ENCODE measurements at regions not wholly inside any gene's neighbourhood (a gene's known extent, or its start where the extent isn't known, plus 50 kb on each side); places are given as distances from the start of the nearest gene placed in this dataset.

- intact Hi-C loops (cut with DNase I, micrococcal nuclease), result no loop called here
- no peak overlapping the region for H3K4me3 Mint-ChIP-seq
- Histone ChIP-seq H3K27ac (ENCODE audit: low read depth in 1 of 2, low read length in 2 of 2) (no peak overlapping the region), H3K27me3 (ENCODE audit: control insufficient read depth in 1 of 2, insufficient read depth in 2 of 2, low read length in 2 of 2) (no peaks in the 10 kb centered on the region), H3K9me3 (ENCODE audit: control insufficient read depth in 1 of 2, insufficient read depth in 1 of 2, low read length in 2 of 2) (no peaks in the 10 kb centered on the region), H3K4me3 (ENCODE audit: low read length) (no peak overlapping the region), H3K4me1 (ENCODE audit: insufficient read depth, low read length) (no peaks in the 10 kb centered on the region), H3K36me3 (ENCODE audit: insufficient read depth, low read length) (no peaks in the 10 kb centered on the region)
- H3K9me3 Mint-ChIP-seq, result peaks cover 2% of the 10 kb centered on the region
- ChIA-PET POLR2A (no interaction called here), CTCF (no interaction called here)
- no peaks in the 10 kb centered on the region for H3K36me3 Mint-ChIP-seq (ENCODE audit: low read depth)
- DNase-seq (no peak), ATAC-seq (ENCODE audit: poor library complexity) (no peak)
- H3K4me1 Mint-ChIP-seq (ENCODE audit: low read depth), result no peaks in the 10 kb centered on the region
- no peak for TF ChIP-seq CTCF (IDR thresholded peaks at IDR 0.05)
- no peak overlapping the region for H3K27ac Mint-ChIP-seq
- no peaks in the 10 kb centered on the region for H3K27me3 Mint-ChIP-seq
Measured at GRCh38 chr15:47339800-47340570, 377.3 kb upstream of the SEMA6D start.

- H3K27me3 Mint-ChIP-seq, result no peaks in the 10 kb centered on the region
- intact Hi-C loops (cut with DNase I, micrococcal nuclease), result no loop called here
- Histone ChIP-seq H3K27me3 (ENCODE audit: control insufficient read depth in 1 of 2, insufficient read depth in 2 of 2, low read length in 2 of 2) (no peaks in the 10 kb centered on the region), H3K9me3 (ENCODE audit: control insufficient read depth in 1 of 2, insufficient read depth in 1 of 2, low read length in 2 of 2) (no peaks in the 10 kb centered on the region), H3K27ac (ENCODE audit: low read depth in 1 of 2, low read length in 2 of 2) (no peak overlapping the region), H3K4me1 (ENCODE audit: insufficient read depth, low read length) (no peaks in the 10 kb centered on the region), H3K36me3 (ENCODE audit: insufficient read depth, low read length) (no peaks in the 10 kb centered on the region), H3K4me3 (ENCODE audit: low read length) (no peak overlapping the region)
- no peak for TF ChIP-seq CTCF (IDR thresholded peaks at IDR 0.05)
- CTCF ChIA-PET, result no interaction called here
- H3K4me1 Mint-ChIP-seq (ENCODE audit: low read depth), result no peaks in the 10 kb centered on the region
- ATAC-seq (ENCODE audit: poor library complexity) (no peak), DNase-seq (no peak)
- no peaks in the 10 kb centered on the region for H3K36me3 Mint-ChIP-seq (ENCODE audit: low read depth)
- no peak overlapping the region for H3K27ac Mint-ChIP-seq
- H3K4me3 Mint-ChIP-seq, result no peak overlapping the region
- H3K9me3 Mint-ChIP-seq, result peaks cover under 1% of the 10 kb centered on the region
- POLR2A ChIA-PET, result no interaction called here
Measured at GRCh38 chr15:47340571-47340920, 376.8 kb upstream of the SEMA6D start.

- Mint-ChIP-seq H3K9me3 (no peaks in the 10 kb centered on the region), H3K36me3 (ENCODE audit: low read depth) (no peaks in the 10 kb centered on the region), H3K27me3 (no peaks in the 10 kb centered on the region), H3K4me3 (no peak overlapping the region), H3K4me1 (ENCODE audit: low read depth) (no peaks in the 10 kb centered on the region), H3K27ac (no peak overlapping the region)
- Histone ChIP-seq H3K27ac (ENCODE audit: low read depth in 1 of 2, low read length in 2 of 2) (no peak overlapping the region), H3K27me3 (ENCODE audit: control insufficient read depth in 1 of 2, insufficient read depth in 2 of 2, low read length in 2 of 2) (no peaks in the 10 kb centered on the region), H3K9me3 (ENCODE audit: control insufficient read depth in 1 of 2, insufficient read depth in 1 of 2, low read length in 2 of 2) (no peaks in the 10 kb centered on the region), H3K36me3 (ENCODE audit: insufficient read depth, low read length) (no peaks in the 10 kb centered on the region), H3K4me1 (ENCODE audit: insufficient read depth, low read length) (no peaks in the 10 kb centered on the region), H3K4me3 (ENCODE audit: low read length) (no peak overlapping the region)
- intact Hi-C loops (cut with DNase I, micrococcal nuclease), result no loop called here
- POLR2A ChIA-PET, result no interaction called here
- DNase-seq (no peak), ATAC-seq (ENCODE audit: poor library complexity) (no peak)
- no peak for TF ChIP-seq CTCF (IDR thresholded peaks at IDR 0.05)
- CTCF ChIA-PET, result no interaction called here
Measured at GRCh38 chr15:47349179-47349578, 368.1 kb upstream of the SEMA6D start.

All from CD4-positive, alpha-beta T cell (primary cell).